Uterus (tissue), 3 donors: ENCODE measurements at regions not wholly inside any gene's neighbourhood (a gene's known extent, or its start where the extent isn't known, plus 50 kb on each side); places are given as distances from the start of the nearest gene placed in this dataset.
"Not testable (repeated sequence)": the region's sequence is repeated elsewhere in the genome, so short reads cannot be mapped to it uniquely, and the experiment has no call there.

Source experiments
- DNase-seq, 2 donors: peaks; one replicate each; pipeline ENCODE4 v3.0.0-alpha.2; 2019 to 2020
- H3K27ac ChIP-seq, 2 donors: fragments of 200-600 bp; sonication (generic); 1 replicate in 1 of 2; 2 replicates in 1 of 2; pipeline ENCODE4 v1.5.1; 2016 to 2018
- H3K27me3 ChIP-seq, 2 donors: fragments of 200-600 bp; sonication (generic); one replicate each; pipeline ENCODE4 v1.5.1; 2018 to 2019; ENCODE audit warnings: control low read depth in 1 of 2
- H3K36me3 ChIP-seq, 2 donors: fragments of 200-600 bp; sonication (generic); one replicate each; pipeline ENCODE4 v1.5.1; 2019; ENCODE audit warnings: control low read depth in 1 of 2
- H3K4me1 ChIP-seq, 2 donors: fragments of 200-600 bp; sonication (generic); one replicate each; pipeline ENCODE4 v1.5.1; 2018 to 2019; ENCODE audit warnings: control low read depth in 1 of 2
- H3K4me3 ChIP-seq, 2 donors: fragments of 200-600 bp; sonication (generic); 1 replicate in 1 of 2; 2 replicates in 1 of 2; pipeline ENCODE4 v1.5.1; 2018 to 2019; ENCODE audit warnings: mild to moderate bottlenecking in 1 of 2
- H3K9me3 ChIP-seq, 2 donors: fragments of 200-600 bp; sonication (generic); one replicate each; pipeline ENCODE4 v1.5.1; 2019; ENCODE audit warnings: control low read depth in 1 of 2
- intact Hi-C: fragments of 100-400 bp; cut with DNase I; formaldehyde crosslinking; loops from one replicate; pipeline ENCODE4 v1.15.1; 2023; ENCODE audit warnings: low total_unique reads
- donor health status: DM: yes; HTN: yes; CAD: no.

- H3K36me3 ChIP-seq, H3K4me1 ChIP-seq, H3K27me3 ChIP-seq, DNase-seq, H3K27ac ChIP-seq, H3K9me3 ChIP-seq, H3K4me3 ChIP-seq, intact Hi-C loops: not testable (repeated sequence)
Measured at GRCh38 chr7:150035769-150036168, 162.0 kb downstream of the ATP6V0E2 start.

GRCh38 chr7:150039061-150039460 is 165.3 kb downstream of the ATP6V0E2 start:
- intact Hi-C loops, H3K27me3 ChIP-seq, DNase-seq, H3K4me1 ChIP-seq, H3K4me3 ChIP-seq, H3K27ac ChIP-seq, H3K36me3 ChIP-seq, H3K9me3 ChIP-seq: not testable (repeated sequence)

- intact Hi-C loops, DNase-seq, H3K27ac ChIP-seq: not testable (repeated sequence)
Measured at GRCh38 chr7:150042281-150042680, 168.5 kb downstream of the ATP6V0E2 start.

GRCh38 chr7:150044771-150045170 is 171.0 kb downstream of the ATP6V0E2 start:
- H3K27me3 ChIP-seq, H3K36me3 ChIP-seq, H3K4me3 ChIP-seq, H3K4me1 ChIP-seq, DNase-seq, H3K9me3 ChIP-seq, H3K27ac ChIP-seq, intact Hi-C loops: not testable (repeated sequence)

More at GRCh38 chr7:150042281-150042680, 168.5 kb downstream of the ATP6V0E2 start:
- H3K4me1 ChIP-seq, H3K9me3 ChIP-seq, H3K36me3 ChIP-seq, H3K27me3 ChIP-seq, H3K4me3 ChIP-seq: not testable (repeated sequence)

GRCh38 chr7:150045596-150045995 is 171.8 kb downstream of the ATP6V0E2 start:
- H3K36me3 ChIP-seq, intact Hi-C loops, DNase-seq, H3K9me3 ChIP-seq, H3K27ac ChIP-seq, H3K27me3 ChIP-seq, H3K4me1 ChIP-seq, H3K4me3 ChIP-seq: not testable (repeated sequence)

- DNase-seq, H3K4me3 ChIP-seq, H3K9me3 ChIP-seq, H3K4me1 ChIP-seq, H3K27me3 ChIP-seq, intact Hi-C loops, H3K27ac ChIP-seq, H3K36me3 ChIP-seq: not testable (repeated sequence)
Measured at GRCh38 chr7:150046290-150047194, 172.8 kb downstream of the ATP6V0E2 start.

- H3K4me1 ChIP-seq, H3K27me3 ChIP-seq, H3K27ac ChIP-seq, H3K9me3 ChIP-seq, intact Hi-C loops, H3K36me3 ChIP-seq, DNase-seq: not testable (repeated sequence)
- H3K4me3 ChIP-seq = peak overlapping the region in 1 of 2 donors; percentile 37
Measured at GRCh38 chr7:150047329-150047728, 173.6 kb downstream of the ATP6V0E2 start.

- DNase-seq, H3K36me3 ChIP-seq, H3K27me3 ChIP-seq, H3K4me1 ChIP-seq, intact Hi-C loops, H3K9me3 ChIP-seq: not testable (repeated sequence)
- peak overlapping the region; percentile 13 to 37 for H3K4me3 ChIP-seq
- H3K27ac ChIP-seq = peak overlapping the region in 1 of 2 donors; percentile 44
Measured at GRCh38 chr7:150047772-150048171, 174.0 kb downstream of the ATP6V0E2 start.

- peak overlapping the region in 1 of 2 donors; percentile 59 for H3K27ac ChIP-seq
- H3K27me3 ChIP-seq, intact Hi-C loops, H3K9me3 ChIP-seq, H3K4me1 ChIP-seq, DNase-seq, H3K36me3 ChIP-seq: not testable (repeated sequence)
- peak overlapping the region; percentile 9 to 36 for H3K4me3 ChIP-seq
Measured at GRCh38 chr7:150048244-150049011, 174.7 kb downstream of the ATP6V0E2 start.
